ENCODE measurements at regions not wholly inside any gene's neighbourhood (a gene's known extent, or its start where the extent isn't known, plus 50 kb on each side); places are given as distances from the start of the nearest gene placed in this dataset.

DNA sequence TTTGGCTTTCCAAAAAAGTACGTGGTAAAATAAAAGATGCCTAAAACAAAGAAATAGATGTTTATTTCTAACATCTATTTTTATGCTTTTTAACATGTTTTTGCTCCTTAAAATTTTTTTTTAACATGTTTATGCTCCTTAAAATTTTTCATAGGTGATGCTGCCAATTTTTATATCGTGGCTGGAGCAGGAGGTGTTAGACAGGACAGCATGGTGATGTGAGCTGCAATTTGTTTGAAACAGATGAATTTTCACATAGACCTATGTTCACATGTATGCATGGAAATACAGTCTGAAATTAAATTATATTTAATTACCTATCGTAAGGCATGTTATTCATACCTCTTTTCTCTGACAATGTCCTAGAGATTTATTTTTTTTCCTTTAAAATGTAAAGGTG lies 784.8 kb downstream of the EPHA7 start:
- no peak for TF ChIP-seq EZH2phosphoT487 (IDR thresholded peaks at IDR 0.05; ENCODE audit: low read depth, severe bottlenecking, unreplicated experiment)
- TF ChIP-seq, protein P1, sequence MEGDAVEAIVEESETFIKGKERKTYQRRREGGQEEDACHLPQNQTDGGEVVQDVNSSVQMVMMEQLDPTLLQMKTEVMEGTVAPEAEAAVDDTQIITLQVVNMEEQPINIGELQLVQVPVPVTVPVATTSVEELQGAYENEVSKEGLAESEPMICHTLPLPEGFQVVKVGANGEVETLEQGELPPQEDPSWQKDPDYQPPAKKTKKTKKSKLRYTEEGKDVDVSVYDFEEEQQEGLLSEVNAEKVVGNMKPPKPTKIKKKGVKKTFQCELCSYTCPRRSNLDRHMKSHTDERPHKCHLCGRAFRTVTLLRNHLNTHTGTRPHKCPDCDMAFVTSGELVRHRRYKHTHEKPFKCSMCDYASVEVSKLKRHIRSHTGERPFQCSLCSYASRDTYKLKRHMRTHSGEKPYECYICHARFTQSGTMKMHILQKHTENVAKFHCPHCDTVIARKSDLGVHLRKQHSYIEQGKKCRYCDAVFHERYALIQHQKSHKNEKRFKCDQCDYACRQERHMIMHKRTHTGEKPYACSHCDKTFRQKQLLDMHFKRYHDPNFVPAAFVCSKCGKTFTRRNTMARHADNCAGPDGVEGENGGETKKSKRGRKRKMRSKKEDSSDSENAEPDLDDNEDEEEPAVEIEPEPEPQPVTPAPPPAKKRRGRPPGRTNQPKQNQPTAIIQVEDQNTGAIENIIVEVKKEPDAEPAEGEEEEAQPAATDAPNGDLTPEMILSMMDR (IDR thresholded peaks at IDR 0.05; ENCODE audit: poor library complexity), result no peak
- TF ChIP-seq EZH2 (IDR thresholded peaks at IDR 0.05; ENCODE audit: borderline replicate concordance), result no peak

Data from hepatocyte (in vitro differentiated cells).